IMR-90 (cell line): ENCODE measurements at regions not wholly inside any gene's neighbourhood (a gene's known extent, or its start where the extent isn't known, plus 50 kb on each side); places are given as distances from the start of the nearest gene placed in this dataset.

Source experiments
- ATAC-seq: fragments of 200-7000 bp; cut with Tn5 transposase; 2 replicates; pipeline ENCODE4 v1.9.1; 2020; ENCODE audit warnings: low read depth, mild to moderate bottlenecking, moderate library complexity
- BruUV-seq: library from RNA; stranded (reverse); fragments of 400-500 nt; replicated peaks from 2 replicates; lab custom pipeline; 2021; lab: Mats Ljungman, UMichigan
- CTCF ChIA-PET: fragments of 300-600 bp; formaldehyde crosslinking; extraction: SDS; loops from one replicate; lab custom pipeline; 2021; ENCODE audit warnings: antibody characterized with exemption; lab: Yijun Ruan, JAX
- POLR2A ChIA-PET: fragments of 300-600 bp; sonication (Branson Sonifier 250); formaldehyde crosslinking; loops from one replicate; lab custom pipeline; 2022; ENCODE audit warnings: antibody characterized with exemption; ENCODE audit not compliant: unreplicated experiment; lab: Charles Lee
- DNase-seq: peaks from one replicate; pipeline ENCODE4 v3.0.0; 2013
- H2AFZ ChIP-seq: replicated peaks from 2 replicates; pipeline ENCODE3; 2013; ENCODE audit warnings: low read length, mild to moderate bottlenecking; ENCODE audit not compliant: poor library complexity
- H2AK5ac ChIP-seq: 2 replicates; pipeline ENCODE4 v1.6.1; 2013; ENCODE audit warnings: low read depth, low read length, inconsistent platforms
- H2AK9ac ChIP-seq: replicated peaks from 2 replicates; pipeline ENCODE3; 2013; ENCODE audit warnings: mild to moderate bottlenecking, low read depth, low read length, moderate library complexity; ENCODE audit not compliant: poor library complexity
- H2BK120ac ChIP-seq: 2 replicates; pipeline ENCODE4 v1.6.1; 2013; ENCODE audit warnings: low read depth, low read length, inconsistent platforms
- H2BK15ac ChIP-seq: 3 replicates; pipeline ENCODE4 v1.6.1; 2013; ENCODE audit warnings: low read depth, low read length, inconsistent platforms
- H2BK20ac ChIP-seq: 2 replicates; pipeline ENCODE4 v1.6.1; 2013; ENCODE audit warnings: low read depth, mild to moderate bottlenecking, inconsistent platforms, low read length, moderate library complexity
- H2BK5ac ChIP-seq: 2 replicates; pipeline ENCODE4 v1.6.1; 2013; ENCODE audit warnings: mild to moderate bottlenecking, low read depth, low read length, inconsistent platforms; ENCODE audit not compliant: poor library complexity, severe bottlenecking
- H3K14ac ChIP-seq: replicated peaks from 2 replicates; pipeline ENCODE4 v1.6.1; 2013; ENCODE audit warnings: low read depth, low read length, inconsistent platforms
- H3K18ac ChIP-seq: 2 replicates; pipeline ENCODE4 v1.6.1; 2013; ENCODE audit warnings: low read depth, low read length, control low read depth
- H3K23ac ChIP-seq: 2 replicates; pipeline ENCODE4 v1.6.1; 2013; ENCODE audit warnings: low read depth, low read length, inconsistent platforms
- H3K27ac ChIP-seq: 2 replicates; pipeline ENCODE4 v1.5.1; 2013; ENCODE audit warnings: mild to moderate bottlenecking, control low read depth, low read length; ENCODE audit not compliant: insufficient read depth
- H3K27me3 ChIP-seq: 2 replicates; pipeline ENCODE4 v1.6.1; 2013; ENCODE audit warnings: low read length; ENCODE audit not compliant: control insufficient read depth, insufficient read depth
- H3K36me3 ChIP-seq: 2 replicates; pipeline ENCODE4 v1.6.1; 2013; ENCODE audit warnings: low read length, mixed read lengths; ENCODE audit not compliant: control insufficient read depth, insufficient read depth
- H3K4ac ChIP-seq: 2 replicates; pipeline ENCODE4 v1.6.1; 2013; ENCODE audit warnings: low read depth, low read length, inconsistent platforms
- H3K4me1 ChIP-seq: 2 replicates; pipeline ENCODE4 v1.6.1; 2013; ENCODE audit warnings: low read length, mixed read lengths; ENCODE audit not compliant: control insufficient read depth, insufficient read depth
- H3K4me2 ChIP-seq: 2 replicates; pipeline ENCODE4 v1.6.1; 2013; ENCODE audit warnings: low read depth, mild to moderate bottlenecking, control low read depth, low read length, moderate library complexity
- H3K4me3 ChIP-seq: 2 replicates; pipeline ENCODE4 v1.5.1; 2013; ENCODE audit warnings: low read depth, mild to moderate bottlenecking, control low read depth, low read length, moderate library complexity; ENCODE audit not compliant: insufficient read depth
- H3K56ac ChIP-seq: 2 replicates; pipeline ENCODE4 v1.6.1; 2013; ENCODE audit warnings: low read length, inconsistent platforms; ENCODE audit not compliant: insufficient read depth; ENCODE audit errors: extremely low read depth
- H3K79me1 ChIP-seq, 2 experiments: 2 replicates each; pipeline ENCODE4 v1.6.1; 2013; ENCODE audit warnings: low read length in 2 of 2, inconsistent platforms in 1 of 2, low read depth in 1 of 2
- H3K9ac ChIP-seq: 2 replicates; pipeline ENCODE4 v1.6.1; 2013; ENCODE audit warnings: low read depth, low read length, control low read depth
- H3K9me1 ChIP-seq: 2 replicates; pipeline ENCODE4 v1.6.1; 2013; ENCODE audit warnings: low read length, inconsistent platforms; ENCODE audit not compliant: insufficient read depth
- H3K9me3 ChIP-seq: 2 replicates; pipeline ENCODE4 v1.6.1; 2013; ENCODE audit warnings: low read length; ENCODE audit not compliant: control insufficient read depth, insufficient read depth
- H4K20me1 ChIP-seq: 2 replicates; pipeline ENCODE4 v1.6.1; 2013; ENCODE audit warnings: low read length, inconsistent platforms; ENCODE audit not compliant: insufficient read depth
- H4K5ac ChIP-seq: 2 replicates; pipeline ENCODE4 v1.6.1; 2013; ENCODE audit warnings: mild to moderate bottlenecking, low read depth, low read length, control low read depth
- H4K8ac ChIP-seq, 2 experiments: 2 replicates each; pipeline ENCODE4 v1.6.1; 2013; ENCODE audit warnings: low read depth in 2 of 2, low read length in 2 of 2, control low read depth in 1 of 2, inconsistent platforms in 1 of 2
- H4K91ac ChIP-seq: 2 replicates; pipeline ENCODE4 v1.6.1; 2013; ENCODE audit warnings: low read depth, low read length, inconsistent platforms; ENCODE audit not compliant: insufficient read depth
- MAFK ChIP-seq: IDR thresholded peaks from 2 replicates; pipeline ENCODE4 v1.6.1; 2012; ENCODE audit warnings: low read depth, low read length, improper control_type of control experiment
- dilution Hi-C: fragments of 300-500 bp; cut with HindIII; formaldehyde crosslinking; loops from one replicate; pipeline ENCODE4 v1.14.3; 2018; ENCODE audit warnings: low sequenced_read_pairs; ENCODE audit not compliant: unreplicated experiment
- in situ Hi-C: fragments of 300-500 bp; cut with MboI; formaldehyde crosslinking; loops from 3 replicates; pipeline ENCODE4 v1.14.3; 2019; ENCODE audit warnings: low sequenced_read_pairs, inconsistent platforms, mixed read lengths
- intact Hi-C: fragments of 100-400 bp; cut with micrococcal nuclease; formaldehyde crosslinking; loops from 2 replicates; pipeline ENCODE4 v1.10.0; 2022

DNA sequence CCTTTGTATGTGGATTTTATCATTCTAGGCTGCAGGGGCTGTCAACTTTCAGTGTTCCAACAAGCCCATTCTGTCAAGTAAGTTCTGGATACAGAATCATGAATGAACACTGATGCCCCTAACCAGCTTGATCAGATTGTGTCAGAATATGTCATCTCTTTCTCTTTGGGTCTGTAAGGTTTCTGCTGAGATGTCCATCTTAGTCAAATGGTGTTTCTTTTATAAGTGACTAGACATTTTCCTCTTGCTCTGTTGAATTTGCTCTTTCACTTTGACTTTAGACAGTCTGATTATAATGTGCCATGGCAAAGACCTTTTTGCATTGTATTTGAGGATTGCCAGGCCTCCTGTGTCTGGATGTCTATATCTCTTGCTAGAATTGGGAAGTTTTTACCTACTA lies 660.9 kb upstream of the CBLB start:
- Histone ChIP-seq H3K79me1 (no peaks in the 10 kb centered on the region), H3K27me3 (no peaks in the 10 kb centered on the region), H3K36me3 (no peaks in the 10 kb centered on the region), H4K20me1 (no peaks in the 10 kb centered on the region), H2BK120ac (no peak overlapping the region), H3K4me2 (no peak overlapping the region), H3K9me3 (no peaks in the 10 kb centered on the region), H3K14ac (no peak overlapping the region), H2AK9ac (no peak overlapping the region), H4K5ac (no peak overlapping the region), H3K4ac (no peak overlapping the region), H2BK15ac (no peak overlapping the region), H3K4me1 (no peaks in the 10 kb centered on the region), H2BK20ac (no peak overlapping the region), H3K9me1 (no peaks in the 10 kb centered on the region), H3K4me3 (no peak overlapping the region), H2AFZ (no peak overlapping the region), H4K91ac (no peak overlapping the region), H3K23ac (no peak overlapping the region), H4K8ac (no peak overlapping the region), H3K9ac (no peak overlapping the region), H3K27ac (no peak overlapping the region), H2AK5ac (no peak overlapping the region), H2BK5ac (no peak overlapping the region), H3K18ac (no peak overlapping the region), H3K56ac (no peak overlapping the region)
- no peak for TF ChIP-seq MAFK
- POLR2A ChIA-PET: no interaction called here
- CTCF ChIA-PET: no interaction called here
- no TSS peak for BruUV-seq
- intact Hi-C loops (no loop called here), in situ Hi-C loops (no loop called here), dilution Hi-C loops (no loop called here)
- no peak for ATAC-seq
- no peak for DNase-seq
